ENCODE measurements at regions not wholly inside any gene's neighbourhood (a gene's known extent, or its start where the extent isn't known, plus 50 kb on each side); places are given as distances from the start of the nearest gene placed in this dataset.

DNA sequence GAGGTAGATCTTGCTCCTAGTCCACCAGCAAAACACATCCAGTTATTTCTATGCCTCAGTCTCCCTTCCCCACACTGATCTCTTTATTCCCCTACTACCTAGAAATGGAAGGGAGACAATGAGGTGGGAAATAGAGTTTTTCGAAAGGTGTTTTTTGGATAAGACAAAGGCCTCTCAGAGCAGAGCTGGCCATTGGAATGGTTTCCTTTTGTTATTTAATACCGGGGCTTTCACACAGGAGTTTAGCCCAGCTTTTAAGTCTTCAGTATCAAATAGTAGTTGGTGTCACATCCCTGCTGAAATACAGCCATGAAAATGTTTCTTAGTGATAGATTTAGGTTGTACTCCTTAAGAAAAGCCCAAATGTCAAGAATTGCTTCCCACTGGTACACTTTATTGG, 65.4 kb upstream of the B3GAT1 start:
- TF ChIP-seq CTCF (conservative IDR thresholded peaks at IDR 0.05) (no peak), EZH2 (IDR thresholded peaks at IDR 0.05; ENCODE audit: low read depth) (no peak)
